Mesendoderm (in vitro differentiated cells): ENCODE measurements at regions not wholly inside any gene's neighbourhood (a gene's known extent, or its start where the extent isn't known, plus 50 kb on each side); places are given as distances from the start of the nearest gene placed in this dataset.
A peak's percentile ranks its signal among the peaks of the same experiment; 100 is the strongest.

ENCODE experiments used
- DNase-seq: peaks from one replicate; pipeline ENCODE4 v3.0.0; 2013
- H2AK5ac ChIP-seq: 2 replicates; pipeline ENCODE4 v1.6.1; 2013; ENCODE audit warnings: low read length, inconsistent platforms
- H2BK120ac ChIP-seq: 2 replicates; pipeline ENCODE4 v1.6.1; 2013; ENCODE audit warnings: low read depth, mild to moderate bottlenecking, low read length, moderate library complexity, mixed read lengths
- H2BK15ac ChIP-seq: replicated peaks from 2 replicates; pipeline ENCODE4 v1.6.1; 2013; ENCODE audit warnings: low read depth, mild to moderate bottlenecking, moderate library complexity
- H2BK5ac ChIP-seq: 2 replicates; pipeline ENCODE4 v1.6.1; 2013; ENCODE audit warnings: low read length, inconsistent platforms
- H3K18ac ChIP-seq: 2 replicates; pipeline ENCODE4 v1.6.1; 2013; ENCODE audit warnings: mild to moderate bottlenecking, low read length, mixed read lengths
- H3K23ac ChIP-seq: one replicate; pipeline ENCODE4 v1.6.1; 2013; ENCODE audit warnings: low read length
- H3K27ac ChIP-seq: 2 replicates; pipeline ENCODE4 v1.5.1; 2013; ENCODE audit warnings: low read depth, mild to moderate bottlenecking, inconsistent platforms, low read length, moderate library complexity
- H3K27me3 ChIP-seq: 2 replicates; pipeline ENCODE4 v1.6.1; 2013; ENCODE audit warnings: low read length, control low read depth, mild to moderate bottlenecking, inconsistent platforms; ENCODE audit not compliant: insufficient read depth, poor library complexity
- H3K36me3 ChIP-seq: 2 replicates; pipeline ENCODE4 v1.6.1; 2013; ENCODE audit warnings: low read length, inconsistent platforms; ENCODE audit not compliant: control insufficient read depth, insufficient read depth
- H3K4ac ChIP-seq: one replicate; pipeline ENCODE4 v1.6.1; 2013; ENCODE audit warnings: low read depth, mild to moderate bottlenecking, low read length, moderate library complexity
- H3K4me1 ChIP-seq: 2 replicates; pipeline ENCODE4 v1.6.1; 2013; ENCODE audit warnings: low read depth, low read length, inconsistent platforms; ENCODE audit not compliant: control insufficient read depth
- H3K4me2 ChIP-seq: 2 replicates; pipeline ENCODE4 v1.6.1; 2013; ENCODE audit warnings: low read length
- H3K4me3 ChIP-seq: 2 replicates; pipeline ENCODE4 v1.5.1; 2013; ENCODE audit warnings: mild to moderate bottlenecking, low read length
- H3K56ac ChIP-seq: one replicate; pipeline ENCODE4 v1.6.1; 2013; ENCODE audit warnings: low read length
- H3K79me1 ChIP-seq: 2 replicates; pipeline ENCODE4 v1.6.1; 2013; ENCODE audit warnings: low read length, inconsistent platforms
- H3K79me2 ChIP-seq: 2 replicates; pipeline ENCODE4 v1.6.1; 2013; ENCODE audit warnings: mild to moderate bottlenecking, low read length; ENCODE audit not compliant: control insufficient read depth, insufficient read depth
- H3K9ac ChIP-seq: 2 replicates; pipeline ENCODE4 v1.6.1; 2013; ENCODE audit warnings: low read length, inconsistent platforms
- H4K5ac ChIP-seq: one replicate; pipeline ENCODE4 v1.6.1; 2013; ENCODE audit warnings: low read length
- H4K8ac ChIP-seq: one replicate; pipeline ENCODE4 v1.6.1; 2013; ENCODE audit warnings: low read depth, mild to moderate bottlenecking, control low read depth, low read length, moderate library complexity
- WGBS: extraction: QIAGEN DNeasy Blood & Tissue Kit; methylation state at CpG from one replicate; pipeline ENCODE4 v1.1.7; 2013; ENCODE audit warnings: low lambda C conversion rate, missing lambda C conversion rate; ENCODE audit not compliant: insufficient coverage; ENCODE audit errors: extremely low coverage; 5-methylcytosine and 5-hydroxymethylcytosine counted together

- no peak overlapping the region for H4K8ac ChIP-seq
- peak overlapping the region; percentile 31 for H3K4ac ChIP-seq
- no CpG with 5 or more reads among the region's 3 CpGs for WGBS
Observed at GRCh38 chr1:80769208-80769750, 1031.5 kb upstream of the ADGRL2 start.

DNA sequence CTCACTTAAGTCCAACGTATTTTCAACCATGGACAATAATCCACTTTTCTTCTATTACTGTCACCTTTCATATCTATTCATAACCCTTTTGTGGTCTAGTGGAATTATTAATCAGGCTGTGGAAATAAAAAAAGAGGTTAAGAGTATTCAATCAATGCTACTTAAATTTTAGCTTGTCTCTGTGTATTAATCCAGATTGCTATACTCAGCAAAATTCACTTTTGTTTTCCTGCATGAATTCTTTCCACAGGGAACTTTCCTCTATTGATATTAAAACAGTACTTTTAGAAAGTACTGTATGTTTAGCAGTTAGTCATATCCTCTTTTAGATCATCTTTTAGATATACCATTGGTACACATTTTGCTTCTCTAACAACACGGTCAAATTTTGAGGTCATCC lies 1033.0 kb upstream of the ADGRL2 start:
- Histone ChIP-seq H4K5ac (no peak overlapping the region), H3K27ac (no peak overlapping the region), H2BK120ac (no peak overlapping the region), H2BK5ac (no peak overlapping the region), H3K36me3 (no peaks in the 10 kb centered on the region), H3K23ac (no peak overlapping the region), H3K4me3 (no peak overlapping the region), H3K4ac (no peak overlapping the region), H3K79me2 (no peaks in the 10 kb centered on the region), H2BK15ac (no peak overlapping the region), H3K4me2 (no peak overlapping the region), H3K4me1 (no peaks in the 10 kb centered on the region), H4K8ac (no peak overlapping the region), H3K18ac (no peak overlapping the region), H3K9ac (no peak overlapping the region), H3K79me1 (no peaks in the 10 kb centered on the region), H3K27me3 (no peaks in the 10 kb centered on the region), H3K56ac (no peak overlapping the region), H2AK5ac (no peak overlapping the region)
- 100% methylated on average over 1 of the region's 2 CpGs for WGBS
- no peak for DNase-seq

More at GRCh38 chr1:80769208-80769750, 1031.5 kb upstream of the ADGRL2 start:
- no peak overlapping the region for H2BK15ac ChIP-seq
- H3K27me3 ChIP-seq = no peaks in the 10 kb centered on the region
- no peak overlapping the region for H2AK5ac ChIP-seq
- H3K18ac ChIP-seq = no peak overlapping the region
- H3K79me2 ChIP-seq = no peaks in the 10 kb centered on the region
- no peak overlapping the region for H3K4me2 ChIP-seq
- no peak overlapping the region for H3K4me3 ChIP-seq
- no peak overlapping the region for H4K5ac ChIP-seq
- H3K23ac ChIP-seq = no peak overlapping the region
- H2BK120ac ChIP-seq = no peak overlapping the region
- H3K36me3 ChIP-seq = no peaks in the 10 kb centered on the region
- no peak overlapping the region for H3K27ac ChIP-seq
- no peaks in the 10 kb centered on the region for H3K4me1 ChIP-seq
- no peak for DNase-seq
- no peak overlapping the region for H2BK5ac ChIP-seq
- H3K9ac ChIP-seq = no peak overlapping the region
- H3K79me1 ChIP-seq = no peaks in the 10 kb centered on the region
- H3K56ac ChIP-seq = no peak overlapping the region

- Histone ChIP-seq H3K27me3 (no peaks in the 10 kb centered on the region), H3K4me1 (no peaks in the 10 kb centered on the region), H2BK15ac (no peak overlapping the region), H4K5ac (no peak overlapping the region), H3K4me2 (no peak overlapping the region), H2BK5ac (no peak overlapping the region), H2BK120ac (no peak overlapping the region), H4K8ac (no peak overlapping the region), H3K18ac (no peak overlapping the region), H3K79me2 (no peaks in the 10 kb centered on the region), H3K27ac (no peak overlapping the region), H3K9ac (no peak overlapping the region), H3K4me3 (no peak overlapping the region), H3K79me1 (no peaks in the 10 kb centered on the region), H2AK5ac (no peak overlapping the region), H3K4ac (no peak overlapping the region), H3K56ac (no peak overlapping the region), H3K23ac (no peak overlapping the region), H3K36me3 (no peaks in the 10 kb centered on the region)
- no CpG with 5 or more reads among the region's 1 CpG for WGBS
- no peak for DNase-seq
Observed at GRCh38 chr1:80759354-80759753, 1041.4 kb upstream of the ADGRL2 start.

DNA sequence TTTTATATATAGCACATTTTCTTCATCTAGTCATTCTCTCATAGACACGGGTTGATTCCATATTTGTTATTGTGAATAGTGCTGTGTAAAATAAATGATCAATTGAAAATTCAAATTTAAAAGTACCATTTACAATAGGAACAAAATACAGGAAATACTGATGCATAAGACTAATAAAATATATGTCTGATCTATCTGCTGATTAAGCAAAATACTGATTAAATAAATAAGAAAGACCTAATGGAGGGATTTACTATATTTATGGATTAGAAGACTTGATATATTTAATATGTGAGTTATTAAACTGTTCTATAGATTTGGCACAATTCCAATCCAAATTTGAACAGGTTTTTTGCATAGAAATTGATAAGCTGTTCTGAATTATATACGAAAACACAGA lies 1044.8 kb upstream of the ADGRL2 start:
- H3K18ac ChIP-seq = no peak overlapping the region
- no peak overlapping the region for H2BK15ac ChIP-seq
- H2BK5ac ChIP-seq = no peak overlapping the region
- DNase-seq = no peak
- no peaks in the 10 kb centered on the region for H3K27me3 ChIP-seq
- WGBS = no CpG with 5 or more reads among the region's 2 CpGs
- H3K4ac ChIP-seq = no peak overlapping the region
- H3K4me3 ChIP-seq = no peak overlapping the region
- no peak overlapping the region for H3K23ac ChIP-seq
- no peak overlapping the region for H3K9ac ChIP-seq
- H2AK5ac ChIP-seq = no peak overlapping the region
- H3K4me1 ChIP-seq = no peaks in the 10 kb centered on the region
- H4K8ac ChIP-seq = no peak overlapping the region
- no peak overlapping the region for H4K5ac ChIP-seq
- H3K79me1 ChIP-seq = no peaks in the 10 kb centered on the region
- no peak overlapping the region for H3K27ac ChIP-seq
- H3K56ac ChIP-seq = no peak overlapping the region
- H2BK120ac ChIP-seq = no peak overlapping the region
- H3K79me2 ChIP-seq = no peaks in the 10 kb centered on the region
- no peaks in the 10 kb centered on the region for H3K36me3 ChIP-seq
- H3K4me2 ChIP-seq = no peak overlapping the region

DNA sequence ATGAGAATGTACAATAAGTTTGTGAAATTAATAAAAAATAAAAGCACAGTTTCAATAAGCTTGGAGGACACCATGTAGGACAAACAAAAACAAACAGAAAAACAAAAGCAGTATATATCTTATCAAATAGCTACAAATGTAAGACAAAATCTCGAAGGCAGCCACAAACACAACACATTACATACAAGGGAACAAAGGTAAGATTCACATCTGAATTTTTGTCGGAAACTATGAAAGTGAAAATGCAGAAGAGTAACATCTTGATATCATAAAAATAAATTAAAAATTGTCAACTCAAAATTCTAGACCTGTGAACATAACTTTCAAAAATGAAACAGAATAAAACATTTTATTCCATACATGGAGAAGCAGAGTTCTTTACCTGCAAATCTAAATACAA lies 1049.5 kb upstream of the ADGRL2 start:
- Histone ChIP-seq H4K8ac (no peak overlapping the region), H3K4me2 (no peak overlapping the region), H3K56ac (no peak overlapping the region), H2BK15ac (no peak overlapping the region), H2BK120ac (no peak overlapping the region), H3K79me1 (no peaks in the 10 kb centered on the region), H2BK5ac (no peak overlapping the region), H3K4me3 (no peak overlapping the region), H3K36me3 (no peaks in the 10 kb centered on the region), H3K9ac (no peak overlapping the region), H3K18ac (no peak overlapping the region), H2AK5ac (no peak overlapping the region), H3K4me1 (no peaks in the 10 kb centered on the region), H3K23ac (no peak overlapping the region), H3K79me2 (no peaks in the 10 kb centered on the region), H3K27ac (no peak overlapping the region), H4K5ac (no peak overlapping the region), H3K27me3 (no peaks in the 10 kb centered on the region), H3K4ac (no peak overlapping the region)
- DNase-seq = no peak
- no CpG with 5 or more reads among the region's 2 CpGs for WGBS

DNA sequence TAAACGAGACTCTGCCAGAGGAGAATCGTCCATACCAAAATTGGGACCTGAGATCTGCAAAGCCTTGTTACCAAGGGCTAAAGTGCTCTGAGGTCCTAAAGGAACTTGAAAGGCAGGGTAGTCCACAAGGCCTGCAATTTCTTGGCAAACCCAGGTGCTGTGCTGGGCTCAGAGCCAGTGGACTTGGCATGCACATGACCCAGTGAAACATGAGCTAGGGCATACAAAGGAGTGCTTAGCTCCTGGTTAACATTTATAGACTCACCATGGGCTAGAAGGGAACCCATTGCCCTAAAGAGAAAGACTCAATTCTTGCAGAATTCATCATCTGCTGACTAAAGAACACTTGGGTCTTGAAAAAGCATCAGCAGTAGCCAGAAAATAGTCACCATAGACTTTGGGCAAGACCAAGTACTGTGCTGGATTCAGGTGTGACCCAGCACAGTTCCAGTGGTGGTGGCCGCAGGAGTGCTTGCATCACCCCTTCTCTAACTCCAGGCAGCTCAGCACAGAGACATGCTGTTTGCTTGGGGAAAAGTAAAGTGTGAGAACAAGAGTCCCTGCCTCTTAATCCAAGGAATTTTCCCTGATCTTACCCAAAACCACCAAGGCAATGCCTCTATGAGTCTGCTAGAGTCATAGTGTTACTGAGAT lies 1069.4 kb upstream of the ADGRL2 start:
- WGBS = no CpG with 5 or more reads among the region's 3 CpGs
- Histone ChIP-seq H2BK120ac (no peak overlapping the region), H4K5ac (no peak overlapping the region), H3K23ac (no peak overlapping the region), H3K4me3 (no peak overlapping the region), H3K27me3 (no peaks in the 10 kb centered on the region), H2AK5ac (no peak overlapping the region), H3K18ac (no peak overlapping the region), H2BK5ac (no peak overlapping the region), H3K56ac (no peak overlapping the region), H3K9ac (no peak overlapping the region), H3K36me3 (no peaks in the 10 kb centered on the region), H3K4me1 (no peaks in the 10 kb centered on the region), H3K4ac (no peak overlapping the region), H3K79me1 (no peaks in the 10 kb centered on the region), H3K27ac (no peak overlapping the region), H4K8ac (no peak overlapping the region), H3K4me2 (no peak overlapping the region), H2BK15ac (no peak overlapping the region), H3K79me2 (no peaks in the 10 kb centered on the region)
- DNase-seq = no peak
